ENCODE measurements at regions not wholly inside any gene's neighbourhood (a gene's known extent, or its start where the extent isn't known, plus 50 kb on each side); places are given as distances from the start of the nearest gene placed in this dataset.
"Not testable (repeated sequence)": the region's sequence is repeated elsewhere in the genome, so short reads cannot be mapped to it uniquely, and the experiment has no call there.

DNA sequence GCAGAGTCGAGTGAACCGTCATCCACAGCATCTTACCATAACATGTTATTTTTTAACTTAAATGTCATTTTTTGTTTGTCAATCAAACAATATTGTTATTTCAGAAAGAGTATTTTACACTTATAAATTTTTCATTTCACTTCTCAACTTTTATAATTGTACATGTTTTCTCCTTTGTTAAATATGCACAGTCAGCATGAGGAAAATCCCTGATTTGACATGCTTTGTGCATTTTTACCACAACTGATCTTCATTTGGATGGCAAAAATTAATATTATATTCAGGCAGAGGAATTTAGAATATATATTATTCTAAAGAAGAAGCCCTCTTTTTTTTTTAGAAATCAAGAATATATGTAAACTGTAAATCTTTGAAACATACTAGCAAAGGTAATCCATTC is 958.0 kb upstream of the PCDH7 start:
- TF ChIP-seq EZH2phosphoT487 (IDR thresholded peaks at IDR 0.05; ENCODE audit: insufficient read depth, low read depth) (no peak), EZH2 (IDR thresholded peaks at IDR 0.05; ENCODE audit: insufficient read depth, poor library complexity, severe bottlenecking) (no peak)
- H4K20me1 ChIP-seq (ENCODE audit: insufficient read depth) = no peaks in the 10 kb centered on the region
- H3K79me2 ChIP-seq (ENCODE audit: insufficient read depth) = no peaks in the 10 kb centered on the region
- no peak overlapping the region for H3K27ac ChIP-seq
- H3F3A ChIP-seq (ENCODE audit: insufficient read depth) = no peaks in the 10 kb centered on the region
- H3K9me3 ChIP-seq (ENCODE audit: low read depth) = no peaks in the 10 kb centered on the region
- no peak overlapping the region for H2AFZ ChIP-seq
- DNase-seq = no peak
- H3K9me2 ChIP-seq (ENCODE audit: insufficient read depth) = no peaks in the 10 kb centered on the region
- H3K4me1 ChIP-seq (ENCODE audit: insufficient read depth) = no peaks in the 10 kb centered on the region
- in situ Hi-C loops (cut with MboI) = no loop called here
- no peak overlapping the region for H3K9ac ChIP-seq
- WGBS, 2 experiments (ENCODE audit: low coverage in 1 of 2, low lambda C conversion rate in 2 of 2, missing lambda C conversion rate in 2 of 2) = 31 to 37% methylated on average over 2 of the region's 2 CpGs
- no peaks in the 10 kb centered on the region for H3K36me3 ChIP-seq (ENCODE audit: low read depth)
- no peak overlapping the region for H3K4me3 ChIP-seq
- no peak overlapping the region for H3K4me2 ChIP-seq (ENCODE audit: unreplicated experiment)
- no peaks in the 10 kb centered on the region for H3K27me3 ChIP-seq (replicated peaks; ENCODE audit: insufficient read depth)

DNA sequence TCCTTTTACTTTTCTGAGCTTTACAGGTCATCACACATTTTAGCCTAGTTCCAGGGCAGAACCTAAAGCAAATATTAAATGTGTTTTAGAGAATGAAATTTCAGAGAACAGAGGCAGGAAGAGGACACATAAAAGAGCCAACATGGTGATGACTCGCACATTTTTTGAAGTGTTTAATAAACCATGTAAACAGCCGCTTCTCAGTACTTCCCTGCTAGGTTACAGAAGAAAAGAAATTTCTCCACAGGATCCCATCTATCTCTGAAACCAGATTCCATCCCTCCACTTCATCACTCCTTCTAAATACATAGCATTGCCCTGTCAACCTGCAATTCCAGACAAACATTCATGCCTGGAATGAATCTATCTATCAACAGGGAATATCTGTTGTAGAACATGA is 949.5 kb upstream of the PCDH7 start:
- no peaks in the 10 kb centered on the region for H3K4me1 ChIP-seq (ENCODE audit: insufficient read depth)
- no peak for TF ChIP-seq EZH2 (IDR thresholded peaks at IDR 0.05; ENCODE audit: insufficient read depth, poor library complexity, severe bottlenecking)
- no peak for TF ChIP-seq EZH2phosphoT487 (IDR thresholded peaks at IDR 0.05; ENCODE audit: insufficient read depth, low read depth)
- H2AFZ ChIP-seq = no peak overlapping the region
- H4K20me1 ChIP-seq (ENCODE audit: insufficient read depth) = no peaks in the 10 kb centered on the region
- WGBS, 2 experiments (ENCODE audit: low coverage in 1 of 2, low lambda C conversion rate in 2 of 2, missing lambda C conversion rate in 2 of 2) = 2 to 3% methylated on average over 2 of the region's 2 CpGs
- no peak overlapping the region for H3K27ac ChIP-seq
- no peak overlapping the region for H3K4me3 ChIP-seq
- no peaks in the 10 kb centered on the region for H3F3A ChIP-seq (ENCODE audit: insufficient read depth)
- no peaks in the 10 kb centered on the region for H3K36me3 ChIP-seq (ENCODE audit: low read depth)
- H3K9me2 ChIP-seq (ENCODE audit: insufficient read depth) = no peaks in the 10 kb centered on the region
- no peak overlapping the region for H3K4me2 ChIP-seq (ENCODE audit: unreplicated experiment)
- H3K27me3 ChIP-seq (replicated peaks; ENCODE audit: insufficient read depth) = no peaks in the 10 kb centered on the region
- no peaks in the 10 kb centered on the region for H3K9me3 ChIP-seq (ENCODE audit: low read depth)
- no peak for DNase-seq
- in situ Hi-C loops (cut with MboI) = no loop called here
- H3K9ac ChIP-seq = no peak overlapping the region
- no peaks in the 10 kb centered on the region for H3K79me2 ChIP-seq (ENCODE audit: insufficient read depth)

DNA sequence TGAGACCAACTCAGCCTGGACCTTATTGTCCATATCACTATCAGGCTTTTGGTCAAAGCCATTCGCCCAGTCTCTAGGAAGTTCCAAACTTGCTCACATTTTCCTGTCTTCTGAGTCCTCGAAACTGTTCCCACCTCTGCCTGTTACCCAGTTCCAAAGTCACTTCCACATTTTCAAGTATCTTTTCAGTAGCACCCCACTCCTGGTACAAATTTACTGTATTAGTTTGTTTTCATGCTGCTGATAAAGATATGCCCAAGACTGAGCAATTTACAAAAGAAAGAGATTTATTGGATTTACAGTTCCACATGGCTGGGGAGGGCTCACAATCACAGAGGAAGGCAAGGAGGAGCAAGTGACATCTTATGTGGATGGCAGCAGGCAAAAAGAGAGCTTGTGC is 932.0 kb upstream of the PCDH7 start:
- 15 to 21% methylated on average over 2 of the region's 2 CpGs for WGBS, 2 experiments (ENCODE audit: low coverage in 1 of 2, low lambda C conversion rate in 2 of 2, missing lambda C conversion rate in 2 of 2)
- in situ Hi-C loops (cut with MboI) = not testable (repeated sequence)

DNA sequence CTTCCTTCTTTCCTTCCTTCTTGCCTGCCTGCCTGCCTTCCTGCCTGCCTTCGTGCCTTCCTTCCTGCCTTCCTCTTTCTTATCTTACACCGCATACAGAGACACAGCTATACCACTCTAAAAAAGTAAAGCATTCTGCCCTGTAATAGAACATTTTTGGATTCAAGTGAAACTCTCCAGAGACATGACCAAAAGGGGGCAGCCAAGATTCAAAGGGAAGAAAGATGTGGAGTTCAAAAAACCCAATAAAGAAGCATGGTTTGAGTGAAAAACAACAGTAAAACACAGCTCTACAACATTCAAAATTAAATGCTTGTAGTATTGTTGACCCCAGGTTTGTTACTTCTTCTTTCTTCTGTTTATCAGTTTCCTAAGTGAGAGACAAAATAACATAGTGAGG is 914.9 kb upstream of the PCDH7 start:
- Histone ChIP-seq H3K9me2 (ENCODE audit: insufficient read depth) (no peaks in the 10 kb centered on the region), H4K20me1 (ENCODE audit: insufficient read depth) (no peaks in the 10 kb centered on the region), H3K79me2 (ENCODE audit: insufficient read depth) (no peaks in the 10 kb centered on the region), H3K27me3 (replicated peaks; ENCODE audit: insufficient read depth) (no peaks in the 10 kb centered on the region), H2AFZ (no peak overlapping the region), H3F3A (ENCODE audit: insufficient read depth) (no peaks in the 10 kb centered on the region), H3K4me3 (no peak overlapping the region), H3K27ac (no peak overlapping the region), H3K4me2 (ENCODE audit: unreplicated experiment) (no peak overlapping the region), H3K9me3 (ENCODE audit: low read depth) (peaks cover 5% of the 10 kb centered on the region), H3K4me1 (ENCODE audit: insufficient read depth) (no peaks in the 10 kb centered on the region), H3K36me3 (ENCODE audit: low read depth) (no peaks in the 10 kb centered on the region), H3K9ac (no peak overlapping the region)
- in situ Hi-C loops (cut with MboI) = no loop called here
- WGBS, 2 experiments (ENCODE audit: low coverage in 1 of 2, low lambda C conversion rate in 2 of 2, missing lambda C conversion rate in 2 of 2) = 44 to 70% methylated on average over 2 of the region's 2 CpGs
- TF ChIP-seq EZH2phosphoT487 (IDR thresholded peaks at IDR 0.05; ENCODE audit: insufficient read depth, low read depth) (no peak), EZH2 (IDR thresholded peaks at IDR 0.05; ENCODE audit: insufficient read depth, poor library complexity, severe bottlenecking) (no peak)
- DNase-seq = no peak

More for the DNA sequence above, 932.0 kb upstream of the PCDH7 start:
- H3K79me2 ChIP-seq (ENCODE audit: insufficient read depth); H3K4me3 ChIP-seq; DNase-seq; H3K27me3 ChIP-seq (replicated peaks; ENCODE audit: insufficient read depth); H4K20me1 ChIP-seq (ENCODE audit: insufficient read depth); H3K36me3 ChIP-seq (ENCODE audit: low read depth); H3K9me2 ChIP-seq (ENCODE audit: insufficient read depth); H3K27ac ChIP-seq; H3K4me1 ChIP-seq (ENCODE audit: insufficient read depth); H3K9me3 ChIP-seq (ENCODE audit: low read depth); H3K9ac ChIP-seq; H3F3A ChIP-seq (ENCODE audit: insufficient read depth); H2AFZ ChIP-seq; H3K4me2 ChIP-seq (ENCODE audit: unreplicated experiment): not testable (repeated sequence)

DNA sequence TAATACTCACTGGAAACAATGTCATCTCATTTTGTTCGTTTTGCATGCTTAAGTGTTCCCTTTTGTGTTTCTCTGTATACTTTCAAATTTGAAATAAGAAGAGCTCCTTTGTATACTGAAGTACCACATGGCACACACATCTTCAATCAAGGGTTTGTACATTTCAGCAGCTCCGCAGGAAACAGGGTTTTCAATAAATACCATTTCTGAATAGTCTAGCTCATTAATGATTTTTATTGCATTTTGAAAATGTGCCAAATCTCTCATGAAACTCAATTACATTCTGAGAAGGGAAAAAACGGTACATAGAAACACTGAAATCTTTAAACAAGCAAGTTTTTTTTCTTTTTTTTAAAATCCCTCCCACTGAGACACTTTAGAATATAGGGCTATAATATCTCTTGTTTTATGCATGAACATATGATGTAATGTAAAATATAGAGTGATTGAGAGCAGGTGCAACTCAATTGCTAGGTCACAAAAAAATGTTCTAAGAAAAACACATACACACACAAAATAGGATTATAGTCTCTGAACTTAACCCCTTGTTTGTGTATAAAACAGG is 914.2 kb upstream of the PCDH7 start:
- Histone ChIP-seq H3K4me1 (ENCODE audit: insufficient read depth) (no peaks in the 10 kb centered on the region), H3K9ac (no peak overlapping the region), H3F3A (ENCODE audit: insufficient read depth) (no peaks in the 10 kb centered on the region), H3K36me3 (ENCODE audit: low read depth) (no peaks in the 10 kb centered on the region), H3K27ac (no peak overlapping the region), H3K4me3 (no peak overlapping the region), H2AFZ (no peak overlapping the region), H4K20me1 (ENCODE audit: insufficient read depth) (no peaks in the 10 kb centered on the region), H3K4me2 (ENCODE audit: unreplicated experiment) (no peak overlapping the region), H3K9me2 (ENCODE audit: insufficient read depth) (no peaks in the 10 kb centered on the region), H3K79me2 (ENCODE audit: insufficient read depth) (no peaks in the 10 kb centered on the region), H3K9me3 (ENCODE audit: low read depth) (peaks cover 5% of the 10 kb centered on the region), H3K27me3 (replicated peaks; ENCODE audit: insufficient read depth) (no peaks in the 10 kb centered on the region)
- in situ Hi-C loops (cut with MboI) = no loop called here
- 6 to 7% methylated on average over 3 of the region's 3 CpGs for WGBS, 2 experiments (ENCODE audit: low coverage in 1 of 2, low lambda C conversion rate in 2 of 2, missing lambda C conversion rate in 2 of 2)
- no peak for DNase-seq
- no peak for TF ChIP-seq EZH2 (IDR thresholded peaks at IDR 0.05; ENCODE audit: insufficient read depth, poor library complexity, severe bottlenecking)
- TF ChIP-seq EZH2phosphoT487 (IDR thresholded peaks at IDR 0.05; ENCODE audit: insufficient read depth, low read depth) = no peak
